WTC11 (cell line): ENCODE measurements at regions not wholly inside any gene's neighbourhood (a gene's known extent, or its start where the extent isn't known, plus 50 kb on each side); places are given as distances from the start of the nearest gene placed in this dataset.

ENCODE experiments used
- ATAC-seq: fragments of 200-7000 bp; cut with Tn5 transposase; 2 replicates; pipeline ENCODE4 v1.10.0; 2021; ENCODE audit warnings: mild to moderate bottlenecking, moderate library complexity
- CTCF ChIA-PET: fragments of 300-600 bp; sonication (Branson Sonifier 250); formaldehyde crosslinking; loops from one replicate; lab custom pipeline; 2021; ENCODE audit warnings: antibody characterized with exemption; lab: Charles Lee
- POLR2A ChIA-PET: fragments of 350-600 bp; sonication (Branson Sonifier 250); formaldehyde crosslinking; loops from one replicate; lab custom pipeline; 2021; ENCODE audit warnings: antibody characterized with exemption; lab: Charles Lee
- DNase-seq: peaks from one replicate; pipeline ENCODE4 v3.0.0; 2021; ENCODE audit warnings: low spot score
- H3K27ac Mint-ChIP-seq: 2 replicates; pipeline ENCODE4 v1.8.0; 2021; ENCODE audit warnings: mixed read lengths
- H3K27me3 Mint-ChIP-seq: 2 replicates; pipeline ENCODE4 v1.8.0; 2021; ENCODE audit warnings: low read depth, mild to moderate bottlenecking, moderate library complexity, mixed read lengths
- H3K36me3 Mint-ChIP-seq: 2 replicates; pipeline ENCODE4 v1.8.0; 2021; ENCODE audit warnings: mixed read lengths
- H3K4me1 Mint-ChIP-seq: 2 replicates; pipeline ENCODE4 v1.8.0; 2022; ENCODE audit warnings: mixed read lengths
- H3K4me3 Mint-ChIP-seq: 2 replicates; pipeline ENCODE4 v1.8.0; 2021; ENCODE audit warnings: mild to moderate bottlenecking, moderate library complexity, mixed read lengths
- H3K9me3 Mint-ChIP-seq: 2 replicates; pipeline ENCODE4 v1.8.0; 2021; ENCODE audit warnings: mixed read lengths
- AR ChIP-seq: fragments of 250-450 bp; sonication (Bioruptor Pico); IDR thresholded peaks from 2 replicates; pipeline ENCODE4 v1.9.0; 2021; ENCODE audit warnings: mild to moderate bottlenecking
- CREB1 ChIP-seq: sonication (generic); formaldehyde crosslinking; IDR thresholded peaks from 2 replicates; pipeline ENCODE4 v1.8.0; 2023; ENCODE audit warnings: mild to moderate bottlenecking, missing genetic modification reagents
- CREM ChIP-seq: sonication (generic); formaldehyde crosslinking; IDR thresholded peaks from 2 replicates; pipeline ENCODE4 v1.8.1; 2022; ENCODE audit warnings: mild to moderate bottlenecking, missing genetic modification reagents, moderate library complexity
- EMX1 ChIP-seq: fragments of 250-450 bp; sonication (Bioruptor Pico); IDR thresholded peaks from 2 replicates; pipeline ENCODE4 v1.8.0; 2021; ENCODE audit warnings: mild to moderate bottlenecking
- ERG ChIP-seq: fragments of 250-450 bp; sonication (Bioruptor Pico); IDR thresholded peaks from 2 replicates; pipeline ENCODE4 v1.8.0; 2021; ENCODE audit warnings: mild to moderate bottlenecking
- ESRRA ChIP-seq: sonication (generic); formaldehyde crosslinking; IDR thresholded peaks from 2 replicates; pipeline ENCODE4 v1.8.1; 2022; ENCODE audit warnings: mild to moderate bottlenecking, missing genetic modification reagents, borderline replicate concordance
- FOXK1 ChIP-seq: sonication (generic); formaldehyde crosslinking; IDR thresholded peaks from 2 replicates; pipeline ENCODE4 v1.8.0; 2022; ENCODE audit warnings: mild to moderate bottlenecking, moderate library complexity, missing genetic modification reagents
- GRHL2 ChIP-seq: fragments of 250-450 bp; sonication (Bioruptor Pico); IDR thresholded peaks from 2 replicates; pipeline ENCODE4 v1.8.0; 2022; ENCODE audit warnings: mild to moderate bottlenecking, moderate library complexity; ENCODE audit not compliant: insufficient replicate concordance, severe bottlenecking
- GTF2I ChIP-seq: fragments of 250-450 bp; sonication (Bioruptor Pico); conservative IDR thresholded peaks from 2 replicates; pipeline ENCODE4 v1.4.0; 2021; ENCODE audit warnings: mild to moderate bottlenecking
- HMGA2 ChIP-seq: fragments of 250-450 bp; sonication (Bioruptor Pico); IDR thresholded peaks from 2 replicates; pipeline ENCODE4 v1.4.0; 2021; ENCODE audit warnings: mild to moderate bottlenecking, moderate library complexity
- IRF1 ChIP-seq: sonication (generic); formaldehyde crosslinking; IDR thresholded peaks from 2 replicates; pipeline ENCODE4 v1.8.0; 2023; ENCODE audit warnings: missing genetic modification reagents
- IRF2 ChIP-seq: sonication (generic); formaldehyde crosslinking; IDR thresholded peaks from 2 replicates; pipeline ENCODE4 v1.8.0; 2022; ENCODE audit warnings: low read depth, missing genetic modification reagents, borderline replicate concordance
- JUN ChIP-seq: sonication (generic); formaldehyde crosslinking; IDR thresholded peaks from 2 replicates; pipeline ENCODE4 v1.8.0; 2023; ENCODE audit warnings: mild to moderate bottlenecking, missing genetic modification reagents
- NR2C2 ChIP-seq: sonication (generic); formaldehyde crosslinking; IDR thresholded peaks from 2 replicates; pipeline ENCODE4 v1.8.0; 2022; ENCODE audit warnings: mild to moderate bottlenecking, missing genetic modification reagents
- SMAD3 ChIP-seq: sonication (generic); formaldehyde crosslinking; IDR thresholded peaks from 2 replicates; pipeline ENCODE4 v1.8.0; 2022; ENCODE audit warnings: missing genetic modification reagents, mild to moderate bottlenecking, borderline replicate concordance
- TCF7 ChIP-seq: sonication (generic); formaldehyde crosslinking; IDR thresholded peaks from 2 replicates; pipeline ENCODE4 v1.8.0; 2022; ENCODE audit warnings: mild to moderate bottlenecking, low read depth, missing genetic modification reagents, moderate library complexity
- TP53 ChIP-seq: sonication (generic); formaldehyde crosslinking; IDR thresholded peaks from 2 replicates; pipeline ENCODE4 v1.8.1; 2023; ENCODE audit warnings: mild to moderate bottlenecking, missing genetic modification reagents
- ZBTB21 ChIP-seq: sonication (generic); formaldehyde crosslinking; IDR thresholded peaks from 2 replicates; pipeline ENCODE4 v1.8.1; 2023; ENCODE audit warnings: mild to moderate bottlenecking, missing genetic modification reagents, borderline replicate concordance
- ZBTB43 ChIP-seq: sonication (generic); formaldehyde crosslinking; IDR thresholded peaks from 2 replicates; pipeline ENCODE4 v1.8.1; 2023; ENCODE audit warnings: mild to moderate bottlenecking, missing genetic modification reagents
- ZNF121 ChIP-seq: sonication (generic); formaldehyde crosslinking; IDR thresholded peaks from 2 replicates; pipeline ENCODE4 v1.8.0; 2023; ENCODE audit warnings: missing genetic modification reagents
- ZNF232 ChIP-seq: sonication (generic); formaldehyde crosslinking; IDR thresholded peaks from 2 replicates; pipeline ENCODE4 v1.8.0; 2022; ENCODE audit warnings: mild to moderate bottlenecking, missing genetic modification reagents
- ZNF416 ChIP-seq: fragments of 250-450 bp; sonication (Bioruptor Pico); IDR thresholded peaks from 2 replicates; pipeline ENCODE4 v1.9.0; 2021; ENCODE audit warnings: mild to moderate bottlenecking, inconsistent platforms
- TF ChIP-seq, protein P1 (sequence below): sonication (generic); formaldehyde crosslinking; conservative IDR thresholded peaks from 2 replicates; pipeline ENCODE4 v1.8.1; 2022; ENCODE audit warnings: mild to moderate bottlenecking, missing genetic modification reagents
- TF ChIP-seq, protein P2 (sequence below): sonication (generic); formaldehyde crosslinking; IDR thresholded peaks from 2 replicates; pipeline ENCODE4 v1.8.1; 2022; ENCODE audit warnings: mild to moderate bottlenecking, missing genetic modification reagents, moderate library complexity, borderline replicate concordance
- TF ChIP-seq, protein P3 (sequence below): sonication (generic); formaldehyde crosslinking; IDR thresholded peaks from 2 replicates; pipeline ENCODE4 v1.8.0; 2022; ENCODE audit warnings: missing genetic modification reagents

DNA sequence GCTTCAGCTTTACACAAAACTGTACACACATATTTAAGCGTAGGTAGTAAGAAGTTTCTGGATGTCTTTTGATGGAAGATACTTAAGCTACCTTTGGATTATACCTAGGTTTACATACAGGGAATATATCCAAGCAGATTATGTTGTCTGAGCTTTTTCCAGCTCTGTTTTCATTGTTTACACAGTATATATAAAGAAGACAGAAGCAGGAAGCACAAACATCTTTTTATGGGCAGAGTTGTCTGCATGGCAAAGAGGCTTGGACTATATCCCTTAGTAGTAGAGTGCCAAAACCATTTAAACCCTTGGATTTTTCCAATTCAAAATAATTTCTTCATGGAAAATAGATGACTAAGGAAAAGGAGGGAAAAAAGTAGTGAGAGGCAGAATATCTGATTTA is 329.4 kb upstream of the AGA start:
- H3K4me1 Mint-ChIP-seq: no peaks in the 10 kb centered on the region
- no peak overlapping the region for H3K27ac Mint-ChIP-seq
- DNase-seq (no peak), ATAC-seq (no peak)
- CTCF ChIA-PET: no interaction called here
- H3K36me3 Mint-ChIP-seq: no peaks in the 10 kb centered on the region
- no peak for TF ChIP-seq JUN (CRISPR knock-in tag)
- no peak for TF ChIP-seq AR (CRISPR knock-in tag)
- no peak for TF ChIP-seq SMAD3 (CRISPR knock-in tag)
- no peak for TF ChIP-seq ERG
- TF ChIP-seq CREM (CRISPR knock-in tag): no peak
- TF ChIP-seq ZNF121: no peak
- TF ChIP-seq TP53: no peak
- TF ChIP-seq, protein P1, sequence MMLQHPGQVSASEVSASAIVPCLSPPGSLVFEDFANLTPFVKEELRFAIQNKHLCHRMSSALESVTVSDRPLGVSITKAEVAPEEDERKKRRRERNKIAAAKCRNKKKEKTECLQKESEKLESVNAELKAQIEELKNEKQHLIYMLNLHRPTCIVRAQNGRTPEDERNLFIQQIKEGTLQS: no peak
- TF ChIP-seq GRHL2 (CRISPR knock-in tag): no peak
- TF ChIP-seq ZBTB21 (CRISPR knock-in tag): no peak
- no peak for TF ChIP-seq ZNF416 (CRISPR knock-in tag)
- TF ChIP-seq IRF2 (CRISPR knock-in tag): no peak
- no peak for TF ChIP-seq NR2C2 (CRISPR knock-in tag)
- TF ChIP-seq ZBTB43 (CRISPR knock-in tag): no peak
- TF ChIP-seq ESRRA (CRISPR knock-in tag): no peak
- TF ChIP-seq GTF2I (CRISPR knock-in tag): no peak
- TF ChIP-seq, protein P2, sequence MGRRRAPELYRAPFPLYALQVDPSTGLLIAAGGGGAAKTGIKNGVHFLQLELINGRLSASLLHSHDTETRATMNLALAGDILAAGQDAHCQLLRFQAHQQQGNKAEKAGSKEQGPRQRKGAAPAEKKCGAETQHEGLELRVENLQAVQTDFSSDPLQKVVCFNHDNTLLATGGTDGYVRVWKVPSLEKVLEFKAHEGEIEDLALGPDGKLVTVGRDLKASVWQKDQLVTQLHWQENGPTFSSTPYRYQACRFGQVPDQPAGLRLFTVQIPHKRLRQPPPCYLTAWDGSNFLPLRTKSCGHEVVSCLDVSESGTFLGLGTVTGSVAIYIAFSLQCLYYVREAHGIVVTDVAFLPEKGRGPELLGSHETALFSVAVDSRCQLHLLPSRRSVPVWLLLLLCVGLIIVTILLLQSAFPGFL (CRISPR knock-in tag): no peak
- no peak for TF ChIP-seq IRF1
- no peaks in the 10 kb centered on the region for H3K27me3 Mint-ChIP-seq
- 0 out of 2 replicates have a peak, but pooled peaks cover 1% of the 10 kb centered on the region for H3K9me3 Mint-ChIP-seq
- H3K4me3 Mint-ChIP-seq: no peak overlapping the region
- POLR2A ChIA-PET: no interaction called here

DNA sequence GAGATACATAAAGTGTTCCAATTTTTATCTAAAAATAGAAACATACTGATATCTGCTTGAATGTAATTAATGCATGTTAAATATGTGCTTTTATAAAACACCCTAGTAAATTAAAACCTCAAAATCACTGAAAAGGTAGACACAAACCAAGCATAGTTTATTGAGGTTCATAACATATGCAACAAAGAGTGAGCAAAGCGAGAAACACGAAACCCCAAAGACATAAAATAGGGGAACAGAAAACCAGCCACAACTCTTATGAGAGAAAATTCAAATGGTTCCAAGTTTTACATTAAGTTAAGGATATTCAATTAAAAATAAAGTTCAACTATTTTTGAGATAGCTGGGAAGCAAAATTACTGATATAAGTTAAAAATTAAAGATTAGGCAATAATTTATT is 336.4 kb upstream of the AGA start:
- no peak for ATAC-seq
- no peaks in the 10 kb centered on the region for H3K4me1 Mint-ChIP-seq
- H3K36me3 Mint-ChIP-seq: no peaks in the 10 kb centered on the region
- ChIA-PET POLR2A (no interaction called here), CTCF (no interaction called here)
- no peak overlapping the region for H3K27ac Mint-ChIP-seq
- H3K9me3 Mint-ChIP-seq: peaks cover 14% of the 10 kb centered on the region
- no peaks in the 10 kb centered on the region for H3K27me3 Mint-ChIP-seq
- H3K4me3 Mint-ChIP-seq: no peak overlapping the region
- DNase-seq: no peak
- TF ChIP-seq IRF1 (no peak), HMGA2 (no peak), ZNF232 (CRISPR knock-in tag) (no peak), EMX1 (CRISPR knock-in tag) (no peak), CREB1 (CRISPR knock-in tag) (no peak), TCF7 (CRISPR knock-in tag) (no peak), IRF2 (CRISPR knock-in tag) (no peak), FOXK1 (CRISPR knock-in tag) (no peak), ZNF121 (no peak)
- TF ChIP-seq, protein P3, sequence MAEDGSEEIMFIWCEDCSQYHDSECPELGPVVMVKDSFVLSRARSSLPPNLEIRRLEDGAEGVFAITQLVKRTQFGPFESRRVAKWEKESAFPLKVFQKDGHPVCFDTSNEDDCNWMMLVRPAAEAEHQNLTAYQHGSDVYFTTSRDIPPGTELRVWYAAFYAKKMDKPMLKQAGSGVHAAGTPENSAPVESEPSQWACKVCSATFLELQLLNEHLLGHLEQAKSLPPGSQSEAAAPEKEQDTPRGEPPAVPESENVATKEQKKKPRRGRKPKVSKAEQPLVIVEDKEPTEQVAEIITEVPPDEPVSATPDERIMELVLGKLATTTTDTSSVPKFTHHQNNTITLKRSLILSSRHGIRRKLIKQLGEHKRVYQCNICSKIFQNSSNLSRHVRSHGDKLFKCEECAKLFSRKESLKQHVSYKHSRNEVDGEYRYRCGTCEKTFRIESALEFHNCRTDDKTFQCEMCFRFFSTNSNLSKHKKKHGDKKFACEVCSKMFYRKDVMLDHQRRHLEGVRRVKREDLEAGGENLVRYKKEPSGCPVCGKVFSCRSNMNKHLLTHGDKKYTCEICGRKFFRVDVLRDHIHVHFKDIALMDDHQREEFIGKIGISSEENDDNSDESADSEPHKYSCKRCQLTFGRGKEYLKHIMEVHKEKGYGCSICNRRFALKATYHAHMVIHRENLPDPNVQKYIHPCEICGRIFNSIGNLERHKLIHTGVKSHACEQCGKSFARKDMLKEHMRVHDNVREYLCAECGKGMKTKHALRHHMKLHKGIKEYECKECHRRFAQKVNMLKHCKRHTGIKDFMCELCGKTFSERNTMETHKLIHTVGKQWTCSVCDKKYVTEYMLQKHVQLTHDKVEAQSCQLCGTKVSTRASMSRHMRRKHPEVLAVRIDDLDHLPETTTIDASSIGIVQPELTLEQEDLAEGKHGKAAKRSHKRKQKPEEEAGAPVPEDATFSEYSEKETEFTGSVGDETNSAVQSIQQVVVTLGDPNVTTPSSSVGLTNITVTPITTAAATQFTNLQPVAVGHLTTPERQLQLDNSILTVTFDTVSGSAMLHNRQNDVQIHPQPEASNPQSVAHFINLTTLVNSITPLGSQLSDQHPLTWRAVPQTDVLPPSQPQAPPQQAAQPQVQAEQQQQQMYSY: no peak
